ENCODE measurements at regions not wholly inside any gene's neighbourhood (a gene's known extent, or its start where the extent isn't known, plus 50 kb on each side); places are given as distances from the start of the nearest gene placed in this dataset.

GRCh38 chr22:49640366-49641095 is 187.1 kb downstream of the BRD1 start:
- Histone ChIP-seq H3K4me3 (no peak overlapping the region), H3K4me1 (peaks cover 0 to 11% of the 10 kb centered on the region in 2 donors), H3K27me3 (peaks cover 0 to 9% of the 10 kb centered on the region in 2 donors), H3K36me3 (peaks cover 0 to 6% of the 10 kb centered on the region in 2 donors), H3K27ac (no peak overlapping the region), H3K9me3 (no peaks in the 10 kb centered on the region)
- ATAC-seq (no peak), DNase-seq (peak in 1 of 4 donors; percentile 57)
- TF ChIP-seq CTCF (IDR thresholded peaks at IDR 0.05): no peak
- intact Hi-C loops (cut with DNase I): loop anchor here in 1 of 2 donors (5.0 kb wide), 1 partner anchor 47 kb away; no protein-coding TSS in a partner anchor

GRCh38 chr22:49639956-49640355 is 187.7 kb downstream of the BRD1 start:
- Histone ChIP-seq H3K4me3 (no peak overlapping the region), H3K9me3 (no peaks in the 10 kb centered on the region), H3K36me3 (peaks cover 0 to 6% of the 10 kb centered on the region in 2 donors), H3K27ac (no peak overlapping the region), H3K4me1 (peaks cover 0 to 11% of the 10 kb centered on the region in 2 donors), H3K27me3 (peaks cover 0 to 9% of the 10 kb centered on the region in 2 donors)
- no peak for TF ChIP-seq CTCF (IDR thresholded peaks at IDR 0.05)
- ATAC-seq: no peak
- peak in 1 of 4 donors; percentile 58 for DNase-seq
- intact Hi-C loops (cut with DNase I): loop anchor here in 1 of 2 donors (5.0 kb wide), 1 partner anchor 47 kb away; no protein-coding TSS in a partner anchor

- intact Hi-C loops (cut with DNase I): no loop called here
- H3K27me3 ChIP-seq: peaks cover 0 to 9% of the 10 kb centered on the region in 2 donors
- H3K4me1 ChIP-seq: peaks cover 0 to 11% of the 10 kb centered on the region in 2 donors
- TF ChIP-seq CTCF (IDR thresholded peaks at IDR 0.05): no peak
- no peak overlapping the region for H3K27ac ChIP-seq
- H3K4me3 ChIP-seq: no peak overlapping the region
- ATAC-seq (no peak), DNase-seq (peak in 1 of 4 donors; percentile 60)
- H3K9me3 ChIP-seq: no peaks in the 10 kb centered on the region
- H3K36me3 ChIP-seq: peaks cover 0 to 6% of the 10 kb centered on the region in 2 donors
Measured at GRCh38 chr22:49638788-49639187, 188.9 kb downstream of the BRD1 start.

GRCh38 chr22:49638001-49638400 is 189.7 kb downstream of the BRD1 start:
- intact Hi-C loops (cut with DNase I): no loop called here
- TF ChIP-seq CTCF (IDR thresholded peaks at IDR 0.05): no peak
- H3K27ac ChIP-seq: no peak overlapping the region
- no peak overlapping the region for H3K4me3 ChIP-seq
- ATAC-seq: no peak
- no peaks in the 10 kb centered on the region for H3K9me3 ChIP-seq
- H3K4me1 ChIP-seq: peaks cover 0 to 11% of the 10 kb centered on the region in 2 donors
- H3K27me3 ChIP-seq: peaks cover 0 to 9% of the 10 kb centered on the region in 2 donors
- DNase-seq: peak in 1 of 4 donors; percentile 62
- peaks cover 0 to 6% of the 10 kb centered on the region in 2 donors for H3K36me3 ChIP-seq

- Histone ChIP-seq H3K9me3 (no peaks in the 10 kb centered on the region), H3K27ac (no peak overlapping the region), H3K4me1 (peaks cover under 1 to 15% of the 10 kb centered on the region in 2 donors), H3K36me3 (peaks cover 0 to 6% of the 10 kb centered on the region in 2 donors), H3K27me3 (peaks cover 0 to 9% of the 10 kb centered on the region in 2 donors), H3K4me3 (no peak overlapping the region)
- ATAC-seq (no peak), DNase-seq (peak in 1 of 4 donors; percentile 71)
- no peak for TF ChIP-seq CTCF (IDR thresholded peaks at IDR 0.05)
- intact Hi-C loops (cut with DNase I): no loop called here
Measured at GRCh38 chr22:49637255-49637760, 190.4 kb downstream of the BRD1 start.

Data from left lung (tissue), 4 donors.